ENCODE measurements at regions not wholly inside any gene's neighbourhood (a gene's known extent, or its start where the extent isn't known, plus 50 kb on each side); places are given as distances from the start of the nearest gene placed in this dataset.
"Not testable (repeated sequence)": the region's sequence is repeated elsewhere in the genome, so short reads cannot be mapped to it uniquely, and the experiment has no call there.

GRCh38 chr5:103821361-103821760, 258.8 kb upstream of the NUDT12 start:
- DNase-seq (ENCODE audit: low spot score): no peak

- no peak for DNase-seq (ENCODE audit: low spot score)
These were observed 246.0 kb upstream of the NUDT12 start for GRCh38 chr5:103808464-103809106.

- DNase-seq (ENCODE audit: low spot score): no peak
These were observed 242.1 kb upstream of the NUDT12 start for GRCh38 chr5:103804711-103805110.

GRCh38 chr5:103801681-103802080, 239.1 kb upstream of the NUDT12 start:
- no peak for DNase-seq (ENCODE audit: low spot score)

- DNase-seq (ENCODE audit: low spot score): no peak
These were observed 238.3 kb upstream of the NUDT12 start for GRCh38 chr5:103800741-103801495.

- DNase-seq (ENCODE audit: low spot score): no peak
These were observed 231.1 kb upstream of the NUDT12 start for GRCh38 chr5:103793595-103794182.

GRCh38 chr5:103785569-103785968, 223.0 kb upstream of the NUDT12 start:
- no peak for DNase-seq (ENCODE audit: low spot score)

GRCh38 chr5:103783669-103784068, 221.1 kb upstream of the NUDT12 start:
- no peak for DNase-seq (ENCODE audit: low spot score)

- DNase-seq (ENCODE audit: low spot score): no peak
These were observed 218.2 kb upstream of the NUDT12 start for GRCh38 chr5:103780794-103781193.

- DNase-seq (ENCODE audit: low spot score): no peak
These were observed 212.1 kb upstream of the NUDT12 start for GRCh38 chr5:103774721-103775120.

GRCh38 chr5:103772248-103772647, 209.7 kb upstream of the NUDT12 start:
- no peak for DNase-seq (ENCODE audit: low spot score)

- no peak for DNase-seq (ENCODE audit: low spot score)
These were observed 201.8 kb upstream of the NUDT12 start for GRCh38 chr5:103764403-103764802.

- DNase-seq (ENCODE audit: low spot score): no peak
These were observed 196.4 kb upstream of the NUDT12 start for GRCh38 chr5:103758996-103759395.

- DNase-seq (ENCODE audit: low spot score): no peak
These were observed 193.4 kb upstream of the NUDT12 start for GRCh38 chr5:103755974-103756373.

- DNase-seq (ENCODE audit: low spot score): no peak
These were observed 182.9 kb upstream of the NUDT12 start for GRCh38 chr5:103745353-103746065.

GRCh38 chr5:103744159-103744558, 181.6 kb upstream of the NUDT12 start:
- DNase-seq (ENCODE audit: low spot score): no peak

- DNase-seq (ENCODE audit: low spot score): no peak
These were observed 180.8 kb upstream of the NUDT12 start for GRCh38 chr5:103743421-103743820.

- no peak for DNase-seq (ENCODE audit: low spot score)
These were observed 179.4 kb upstream of the NUDT12 start for GRCh38 chr5:103741984-103742383.

GRCh38 chr5:103736343-103736742, 173.8 kb upstream of the NUDT12 start:
- DNase-seq (ENCODE audit: low spot score): not testable (repeated sequence)

- no peak for DNase-seq (ENCODE audit: low spot score)
These were observed 161.7 kb upstream of the NUDT12 start for GRCh38 chr5:103724271-103724670.

GRCh38 chr5:103721183-103721582, 158.6 kb upstream of the NUDT12 start:
- DNase-seq (ENCODE audit: low spot score): no peak

- no peak for DNase-seq (ENCODE audit: low spot score)
These were observed 155.5 kb upstream of the NUDT12 start for GRCh38 chr5:103718108-103718507.

GRCh38 chr5:103708601-103709000, 146.0 kb upstream of the NUDT12 start:
- DNase-seq (ENCODE audit: low spot score): no peak

Measured in hematopoietic multipotent progenitor cell treated with erythropoietin and hydrocortisone succinate and interleukin-3 and kit ligand, for 17 days (in vitro differentiated cells).